Smooth muscle cell (in vitro differentiated cells): ENCODE measurements at regions not wholly inside any gene's neighbourhood (a gene's known extent, or its start where the extent isn't known, plus 50 kb on each side); places are given as distances from the start of the nearest gene placed in this dataset.

Source experiments
- DNase-seq: peaks from one replicate; lab custom pipeline; 2025; ENCODE audit not compliant: unreplicated experiment; lab: John Stamatoyannopoulos, UW
- H2AFZ ChIP-seq: fragments of 200-600 bp; sonication (generic); 2 replicates; pipeline ENCODE4 v1.6.0; 2016; ENCODE audit warnings: antibody characterized with exemption, low read depth, mild to moderate bottlenecking
- H3F3A ChIP-seq: fragments of 200-600 bp; sonication (generic); 2 replicates; pipeline ENCODE4 v1.6.0; 2017; ENCODE audit warnings: antibody characterized with exemption, low read depth
- H3K27ac ChIP-seq: fragments of 200-600 bp; sonication (generic); 2 replicates; pipeline ENCODE4 v1.5.1; 2016; ENCODE audit warnings: low read depth, mild to moderate bottlenecking
- H3K27me3 ChIP-seq: fragments of 200-600 bp; sonication (generic); 2 replicates; pipeline ENCODE4 v1.6.1; 2016; ENCODE audit warnings: low read depth, mild to moderate bottlenecking
- H3K36me3 ChIP-seq: fragments of 200-600 bp; sonication (generic); 2 replicates; pipeline ENCODE4 v1.5.1; 2016; ENCODE audit warnings: low read depth
- H3K4me1 ChIP-seq: fragments of 200-600 bp; sonication (generic); 2 replicates; pipeline ENCODE4 v1.5.1; 2016; ENCODE audit warnings: low read depth
- H3K4me2 ChIP-seq: fragments of 200-600 bp; sonication (generic); 2 replicates; pipeline ENCODE4 v1.6.0; 2016; ENCODE audit warnings: mild to moderate bottlenecking
- H3K4me3 ChIP-seq: fragments of 200-600 bp; sonication (generic); 2 replicates; pipeline ENCODE4 v1.5.1; 2016; ENCODE audit warnings: mild to moderate bottlenecking
- H3K79me2 ChIP-seq: fragments of 200-600 bp; sonication (generic); 2 replicates; pipeline ENCODE4 v1.6.0; 2016; ENCODE audit warnings: low read depth, mild to moderate bottlenecking
- H3K9ac ChIP-seq: fragments of 200-600 bp; sonication (generic); 2 replicates; pipeline ENCODE4 v1.6.0; 2016; ENCODE audit warnings: low read depth
- H3K9me3 ChIP-seq: fragments of 200-600 bp; sonication (generic); replicated peaks from 2 replicates; pipeline ENCODE4 v1.5.1; 2016; ENCODE audit warnings: low read depth
- H4K20me1 ChIP-seq: fragments of 200-600 bp; sonication (generic); 2 replicates; pipeline ENCODE4 v1.6.0; 2016; ENCODE audit warnings: low read depth
- WGBS: methylation state at CpG from one replicate; pipeline ENCODE4 v1.1.7; 2016; ENCODE audit warnings: low lambda C conversion rate; 5-methylcytosine and 5-hydroxymethylcytosine counted together
- TF ChIP-seq, protein P1 (sequence below): fragments of 200-600 bp; sonication (generic); IDR thresholded peaks from 2 replicates; pipeline ENCODE4 v1.5.1; 2017; ENCODE audit warnings: borderline replicate concordance, mild to moderate bottlenecking, antibody characterized with exemption; ENCODE audit not compliant: insufficient read depth, poor library complexity, severe bottlenecking

DNA sequence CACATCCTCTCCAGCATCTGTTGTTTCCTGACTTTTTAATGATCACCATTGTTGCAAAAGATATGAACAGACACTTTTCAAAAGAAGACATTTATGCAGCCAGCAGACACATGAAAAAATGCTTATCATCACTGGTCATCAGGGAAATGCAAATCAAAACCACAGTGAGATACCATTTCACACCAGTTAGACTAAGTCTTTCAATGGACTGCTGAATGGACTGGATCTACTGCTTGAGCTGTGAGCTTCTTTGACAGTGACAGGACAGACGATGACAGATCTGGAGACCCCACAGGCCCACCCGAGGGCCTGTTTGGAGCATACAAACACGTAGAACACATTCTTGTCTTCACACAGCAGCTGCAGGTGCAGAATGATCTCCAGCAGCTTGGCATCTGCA is 266.1 kb upstream of the RIOK2 start:
- no peaks in the 10 kb centered on the region for H3F3A ChIP-seq

DNA sequence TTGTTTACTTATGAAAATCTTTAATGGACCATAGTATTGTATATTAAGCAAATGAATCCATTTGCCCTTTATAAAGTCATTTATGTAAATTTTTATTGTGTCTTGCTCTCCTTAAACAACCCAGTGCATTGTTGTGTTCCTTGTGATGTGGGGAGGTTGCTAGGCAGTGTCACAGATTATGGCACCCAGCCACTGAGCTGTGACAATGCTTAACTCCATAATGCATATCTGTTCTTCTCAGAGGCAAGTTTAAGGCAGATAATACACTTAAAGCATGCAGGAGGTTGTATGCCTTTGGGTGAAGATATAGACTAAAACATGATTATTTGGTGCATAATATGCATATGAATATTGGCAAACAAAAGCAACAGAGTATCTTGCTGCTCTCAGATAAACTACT is 269.6 kb upstream of the RIOK2 start:
- TF ChIP-seq, protein P1, sequence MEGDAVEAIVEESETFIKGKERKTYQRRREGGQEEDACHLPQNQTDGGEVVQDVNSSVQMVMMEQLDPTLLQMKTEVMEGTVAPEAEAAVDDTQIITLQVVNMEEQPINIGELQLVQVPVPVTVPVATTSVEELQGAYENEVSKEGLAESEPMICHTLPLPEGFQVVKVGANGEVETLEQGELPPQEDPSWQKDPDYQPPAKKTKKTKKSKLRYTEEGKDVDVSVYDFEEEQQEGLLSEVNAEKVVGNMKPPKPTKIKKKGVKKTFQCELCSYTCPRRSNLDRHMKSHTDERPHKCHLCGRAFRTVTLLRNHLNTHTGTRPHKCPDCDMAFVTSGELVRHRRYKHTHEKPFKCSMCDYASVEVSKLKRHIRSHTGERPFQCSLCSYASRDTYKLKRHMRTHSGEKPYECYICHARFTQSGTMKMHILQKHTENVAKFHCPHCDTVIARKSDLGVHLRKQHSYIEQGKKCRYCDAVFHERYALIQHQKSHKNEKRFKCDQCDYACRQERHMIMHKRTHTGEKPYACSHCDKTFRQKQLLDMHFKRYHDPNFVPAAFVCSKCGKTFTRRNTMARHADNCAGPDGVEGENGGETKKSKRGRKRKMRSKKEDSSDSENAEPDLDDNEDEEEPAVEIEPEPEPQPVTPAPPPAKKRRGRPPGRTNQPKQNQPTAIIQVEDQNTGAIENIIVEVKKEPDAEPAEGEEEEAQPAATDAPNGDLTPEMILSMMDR = no peak
- Histone ChIP-seq H3K27me3 (no peaks in the 10 kb centered on the region), H4K20me1 (no peaks in the 10 kb centered on the region), H3K27ac (no peak overlapping the region), H3K4me1 (no peaks in the 10 kb centered on the region), H3K4me3 (no peak overlapping the region), H3F3A (no peaks in the 10 kb centered on the region), H3K9ac (no peak overlapping the region), H3K36me3 (no peaks in the 10 kb centered on the region), H3K9me3 (no peaks in the 10 kb centered on the region), H2AFZ (no peak overlapping the region), H3K79me2 (no peaks in the 10 kb centered on the region), H3K4me2 (no peak overlapping the region)
- DNase-seq = no peak

More for the DNA sequence above, 266.1 kb upstream of the RIOK2 start:
- DNase-seq = no peak
- Histone ChIP-seq H3K4me2 (no peak overlapping the region), H3K9me3 (no peaks in the 10 kb centered on the region), H3K27ac (no peak overlapping the region), H3K4me3 (no peak overlapping the region), H4K20me1 (no peaks in the 10 kb centered on the region), H3K4me1 (no peaks in the 10 kb centered on the region), H2AFZ (no peak overlapping the region), H3K36me3 (no peaks in the 10 kb centered on the region), H3K27me3 (no peaks in the 10 kb centered on the region), H3K79me2 (no peaks in the 10 kb centered on the region), H3K9ac (no peak overlapping the region)
- 80% methylated on average over 3 of the region's 3 CpGs for WGBS
- TF ChIP-seq, protein P1 = no peak

DNA sequence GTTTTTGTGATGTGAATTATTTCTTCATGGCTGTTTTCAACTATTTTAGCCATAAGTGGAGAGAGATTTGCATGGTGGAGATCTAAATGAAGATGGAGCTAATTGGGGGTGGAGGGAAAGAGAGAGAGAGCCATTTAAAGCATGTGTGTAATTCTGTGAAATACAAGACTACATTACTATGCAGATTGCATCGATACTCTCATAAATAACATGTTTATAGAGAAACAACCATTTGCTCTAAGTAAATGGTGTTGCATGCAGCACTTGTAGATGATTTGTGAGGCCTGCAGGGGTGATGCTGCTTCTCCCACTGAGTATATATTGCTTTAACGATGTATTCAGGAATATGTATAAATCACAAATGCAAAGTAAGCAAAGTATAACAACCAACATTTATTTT is 270.2 kb upstream of the RIOK2 start:
- TF ChIP-seq, protein P1 = no peak
- WGBS = 91% methylated on average over 2 of the region's 2 CpGs
- Histone ChIP-seq H3K4me1 (no peaks in the 10 kb centered on the region), H4K20me1 (no peaks in the 10 kb centered on the region), H3K79me2 (no peaks in the 10 kb centered on the region), H3K36me3 (no peaks in the 10 kb centered on the region), H3K9me3 (no peaks in the 10 kb centered on the region), H3K27ac (no peak overlapping the region), H3K4me2 (no peak overlapping the region), H3K27me3 (no peaks in the 10 kb centered on the region), H2AFZ (no peak overlapping the region), H3K9ac (no peak overlapping the region), H3F3A (no peaks in the 10 kb centered on the region), H3K4me3 (no peak overlapping the region)
- DNase-seq = no peak

DNA sequence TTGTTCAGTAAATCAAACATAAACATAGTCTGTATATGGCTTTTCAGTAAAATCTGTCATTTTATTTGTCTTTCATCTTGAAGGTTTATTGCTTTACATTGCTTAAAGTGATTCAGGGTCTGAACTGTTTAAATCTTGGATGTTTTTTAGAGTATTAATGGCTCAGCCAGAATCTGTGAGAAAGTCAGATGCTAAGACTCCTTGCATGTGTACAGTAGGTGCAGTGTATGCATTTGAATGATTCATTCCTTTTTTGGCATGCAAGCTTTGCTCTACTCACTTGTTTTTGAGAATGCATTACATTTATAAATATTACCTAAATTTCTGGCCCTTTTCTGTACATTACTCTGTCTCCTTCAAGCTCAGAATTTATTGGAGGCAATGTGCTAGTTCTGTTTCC is 271.0 kb upstream of the RIOK2 start:
- Histone ChIP-seq H3K27me3 (no peaks in the 10 kb centered on the region), H3K4me3 (no peak overlapping the region), H3K36me3 (no peaks in the 10 kb centered on the region), H2AFZ (no peak overlapping the region), H3K4me2 (no peak overlapping the region), H3K4me1 (no peaks in the 10 kb centered on the region), H3K79me2 (no peaks in the 10 kb centered on the region), H3K9ac (no peak overlapping the region), H3K9me3 (no peaks in the 10 kb centered on the region), H3F3A (no peaks in the 10 kb centered on the region), H3K27ac (no peak overlapping the region), H4K20me1 (no peaks in the 10 kb centered on the region)
- TF ChIP-seq, protein P1 = no peak
- DNase-seq = no peak
